ENCODE measurements at regions not wholly inside any gene's neighbourhood (a gene's known extent, or its start where the extent isn't known, plus 50 kb on each side); places are given as distances from the start of the nearest gene placed in this dataset.
"Not testable (repeated sequence)": the region's sequence is repeated elsewhere in the genome, so short reads cannot be mapped to it uniquely, and the experiment has no call there.

- no peak overlapping the region for H3K27ac ChIP-seq (replicated peaks in 1 of 4)
- no peaks in the 10 kb centered on the region for H3K27me3 ChIP-seq
- H3K36me3 ChIP-seq: no peaks in the 10 kb centered on the region
- H3K4me3 ChIP-seq: no peak overlapping the region
- WGBS: 46% methylated on average over 2 of the region's 2 CpGs
- TF ChIP-seq POLR2A (IDR thresholded peaks at IDR 0.05; ENCODE audit: low read depth) (no peak), CTCF (IDR thresholded peaks at IDR 0.05) (no peak), POLR2AphosphoS5 (IDR thresholded peaks at IDR 0.05) (no peak), EP300 (IDR thresholded peaks at IDR 0.05) (no peak)
- no peak for DNase-seq (ENCODE audit: extremely low spot score)
- intact Hi-C loops (cut with DNase I): no loop called here
- no peaks in the 10 kb centered on the region for H3K4me1 ChIP-seq
- H3K9me3 ChIP-seq: no peaks in the 10 kb centered on the region
These were observed 132.8 kb upstream of the GPR101 start for GRCh38 chrX:137166591-137166990.

- WGBS: 92% methylated on average over 3 of the region's 3 CpGs
- Histone ChIP-seq H3K27me3 (no peaks in the 10 kb centered on the region), H3K4me1 (no peaks in the 10 kb centered on the region), H3K27ac (replicated peaks in 1 of 4) (no peak overlapping the region), H3K9me3 (no peaks in the 10 kb centered on the region), H3K4me3 (no peak overlapping the region), H3K36me3 (no peaks in the 10 kb centered on the region)
- DNase-seq (ENCODE audit: extremely low spot score): no peak
- no peak for TF ChIP-seq CTCF (IDR thresholded peaks at IDR 0.05)
- no peak for TF ChIP-seq EP300 (IDR thresholded peaks at IDR 0.05)
- TF ChIP-seq POLR2A (IDR thresholded peaks at IDR 0.05; ENCODE audit: low read depth): no peak
- no peak for TF ChIP-seq POLR2AphosphoS5 (IDR thresholded peaks at IDR 0.05)
- intact Hi-C loops (cut with DNase I): no loop called here
These were observed 130.5 kb upstream of the GPR101 start for GRCh38 chrX:137164329-137164728.

- no peaks in the 10 kb centered on the region for H3K4me1 ChIP-seq
- no peak overlapping the region for H3K4me3 ChIP-seq
- intact Hi-C loops (cut with DNase I): no loop called here
- no peak for DNase-seq (ENCODE audit: extremely low spot score)
- H3K27ac ChIP-seq (replicated peaks in 1 of 4): no peak overlapping the region
- peaks cover 0 to 9% (median 0%) of the 10 kb centered on the region in 4 donors for H3K9me3 ChIP-seq
- H3K36me3 ChIP-seq: no peaks in the 10 kb centered on the region
- TF ChIP-seq POLR2A (IDR thresholded peaks at IDR 0.05; ENCODE audit: low read depth): no peak
- TF ChIP-seq CTCF (IDR thresholded peaks at IDR 0.05): no peak
- TF ChIP-seq EP300 (IDR thresholded peaks at IDR 0.05): no peak
- WGBS: 18% methylated on average over 3 of the region's 3 CpGs
- no peaks in the 10 kb centered on the region for H3K27me3 ChIP-seq
These were observed 117.6 kb upstream of the GPR101 start for GRCh38 chrX:137151403-137151802.

GRCh38 chrX:137143864-137144263, 110.1 kb upstream of the GPR101 start:
- no peak overlapping the region for H3K4me3 ChIP-seq
- TF ChIP-seq POLR2A (IDR thresholded peaks at IDR 0.05; ENCODE audit: low read depth) (no peak), EP300 (IDR thresholded peaks at IDR 0.05) (no peak), POLR2AphosphoS5 (IDR thresholded peaks at IDR 0.05) (no peak), CTCF (IDR thresholded peaks at IDR 0.05) (no peak)
- no peak overlapping the region for H3K27ac ChIP-seq (replicated peaks in 1 of 4)
- no peaks in the 10 kb centered on the region for H3K36me3 ChIP-seq
- 60% methylated on average over 5 of the region's 5 CpGs for WGBS
- H3K4me1 ChIP-seq: no peaks in the 10 kb centered on the region
- H3K27me3 ChIP-seq: no peaks in the 10 kb centered on the region
- intact Hi-C loops (cut with DNase I): no loop called here
- H3K9me3 ChIP-seq: no peaks in the 10 kb centered on the region
- no peak for DNase-seq (ENCODE audit: extremely low spot score)

- H3K4me1 ChIP-seq; H3K27ac ChIP-seq (replicated peaks in 1 of 4); H3K27me3 ChIP-seq; H3K4me3 ChIP-seq; H3K36me3 ChIP-seq; DNase-seq (ENCODE audit: extremely low spot score); intact Hi-C loops (cut with DNase I): not testable (repeated sequence)
- H3K9me3 ChIP-seq: peaks cover 0 to 13% (median 5%) of the 10 kb centered on the region in 4 donors
- WGBS: no CpG with 5 or more reads among the region's 8 CpGs
These were observed 88.9 kb upstream of the GPR101 start for GRCh38 chrX:137122651-137123050.
